Endothelial cell (in vitro differentiated cells): ENCODE measurements at regions not wholly inside any gene's neighbourhood (a gene's known extent, or its start where the extent isn't known, plus 50 kb on each side); places are given as distances from the start of the nearest gene placed in this dataset.
A peak's percentile ranks its signal among the peaks of the same experiment; 100 is the strongest.

Source experiments
- DNase-seq: peaks from one replicate; pipeline ENCODE4 v3.0.0; 2021; ENCODE audit warnings: low spot score
- H3K27ac Mint-ChIP-seq: one replicate; pipeline ENCODE4 v1.8.0; 2021; ENCODE audit warnings: mixed read lengths, inconsistent platforms; ENCODE audit not compliant: unreplicated experiment
- H3K27me3 Mint-ChIP-seq: one replicate; pipeline ENCODE4 v1.8.0; 2021; ENCODE audit warnings: mild to moderate bottlenecking, moderate library complexity, mixed read lengths, inconsistent platforms; ENCODE audit not compliant: unreplicated experiment
- H3K36me3 Mint-ChIP-seq: one replicate; pipeline ENCODE4 v1.8.0; 2021; ENCODE audit warnings: mild to moderate bottlenecking, low read depth, mixed read lengths, inconsistent platforms; ENCODE audit not compliant: unreplicated experiment
- H3K4me1 Mint-ChIP-seq: one replicate; pipeline ENCODE4 v1.8.0; 2021; ENCODE audit warnings: mild to moderate bottlenecking, mixed read lengths, inconsistent platforms; ENCODE audit not compliant: unreplicated experiment
- H3K4me3 Mint-ChIP-seq: one replicate; pipeline ENCODE4 v1.8.0; 2021; ENCODE audit warnings: mild to moderate bottlenecking, mixed read lengths, inconsistent platforms; ENCODE audit not compliant: unreplicated experiment
- H3K9me3 Mint-ChIP-seq: one replicate; pipeline ENCODE4 v1.8.0; 2021; ENCODE audit warnings: mixed read lengths, inconsistent platforms; ENCODE audit not compliant: unreplicated experiment
- CTCF ChIP-seq: fragments of 200-600 bp; sonication (generic); IDR thresholded peaks from one replicate; pipeline ENCODE4 v1.5.0; 2021; ENCODE audit warnings: antibody characterized with exemption; ENCODE audit not compliant: unreplicated experiment

- Mint-ChIP-seq H3K9me3 (no peaks in the 10 kb centered on the region), H3K27me3 (no peaks in the 10 kb centered on the region), H3K27ac (no peak overlapping the region), H3K4me1 (no peaks in the 10 kb centered on the region), H3K4me3 (no peak overlapping the region), H3K36me3 (no peaks in the 10 kb centered on the region)
- TF ChIP-seq CTCF = no peak
- DNase-seq = no peak
Measured at GRCh38 chr4:189083769-189084168, 856.9 kb upstream of the FRG1 start.

GRCh38 chr4:189084671-189085070 is 856.0 kb upstream of the FRG1 start:
- Mint-ChIP-seq H3K27me3 (no peaks in the 10 kb centered on the region), H3K4me3 (no peak overlapping the region), H3K27ac (no peak overlapping the region), H3K36me3 (no peaks in the 10 kb centered on the region), H3K4me1 (no peaks in the 10 kb centered on the region), H3K9me3 (no peaks in the 10 kb centered on the region)
- no peak for DNase-seq
- TF ChIP-seq CTCF = no peak

GRCh38 chr4:189087971-189088370 is 852.7 kb upstream of the FRG1 start:
- no peak for TF ChIP-seq CTCF
- Mint-ChIP-seq H3K27me3 (no peaks in the 10 kb centered on the region), H3K27ac (no peak overlapping the region), H3K36me3 (no peaks in the 10 kb centered on the region), H3K9me3 (no peaks in the 10 kb centered on the region), H3K4me3 (no peak overlapping the region), H3K4me1 (no peaks in the 10 kb centered on the region)
- DNase-seq = no peak

- no peak overlapping the region for H3K4me3 Mint-ChIP-seq
- DNase-seq = no peak
- no peak overlapping the region for H3K27ac Mint-ChIP-seq
- H3K36me3 Mint-ChIP-seq = no peaks in the 10 kb centered on the region
- no peaks in the 10 kb centered on the region for H3K4me1 Mint-ChIP-seq
- no peaks in the 10 kb centered on the region for H3K9me3 Mint-ChIP-seq
- no peaks in the 10 kb centered on the region for H3K27me3 Mint-ChIP-seq
- no peak for TF ChIP-seq CTCF
Measured at GRCh38 chr4:189088780-189089179, 851.9 kb upstream of the FRG1 start.

- peak; percentile 27 for DNase-seq
- no peaks in the 10 kb centered on the region for H3K27me3 Mint-ChIP-seq
- H3K4me3 Mint-ChIP-seq = no peak overlapping the region
- no peak overlapping the region for H3K27ac Mint-ChIP-seq
- peak; percentile 27 for TF ChIP-seq CTCF
- no peaks in the 10 kb centered on the region for H3K4me1 Mint-ChIP-seq
- H3K36me3 Mint-ChIP-seq = no peaks in the 10 kb centered on the region
- no peaks in the 10 kb centered on the region for H3K9me3 Mint-ChIP-seq
Measured at GRCh38 chr4:189090174-189090814, 850.4 kb upstream of the FRG1 start.
